ENCODE measurements at regions not wholly inside any gene's neighbourhood (a gene's known extent, or its start where the extent isn't known, plus 50 kb on each side); places are given as distances from the start of the nearest gene placed in this dataset.
"Not testable (repeated sequence)": the region's sequence is repeated elsewhere in the genome, so short reads cannot be mapped to it uniquely, and the experiment has no call there.

DNA sequence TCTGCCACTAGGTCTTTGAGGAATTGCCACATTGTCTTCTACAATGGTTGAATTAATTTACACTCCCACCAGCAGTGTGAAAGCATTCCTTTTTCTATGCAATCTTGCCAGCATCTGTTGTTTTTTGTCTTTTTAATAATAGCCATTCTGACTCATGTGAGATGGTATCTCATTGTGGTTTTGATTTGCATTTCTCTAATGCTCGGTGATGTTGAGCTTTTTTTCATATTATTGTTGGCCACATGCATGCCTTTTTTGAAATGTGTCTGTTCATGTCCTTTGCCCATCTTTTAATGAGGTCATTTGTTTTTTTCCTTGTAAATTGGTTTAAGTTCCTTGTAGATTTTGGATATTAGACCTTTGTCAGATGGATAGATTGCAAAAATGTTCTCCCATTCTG is 661.8 kb downstream of the GLUD2 start:
- DNase-seq = not testable (repeated sequence)

DNA sequence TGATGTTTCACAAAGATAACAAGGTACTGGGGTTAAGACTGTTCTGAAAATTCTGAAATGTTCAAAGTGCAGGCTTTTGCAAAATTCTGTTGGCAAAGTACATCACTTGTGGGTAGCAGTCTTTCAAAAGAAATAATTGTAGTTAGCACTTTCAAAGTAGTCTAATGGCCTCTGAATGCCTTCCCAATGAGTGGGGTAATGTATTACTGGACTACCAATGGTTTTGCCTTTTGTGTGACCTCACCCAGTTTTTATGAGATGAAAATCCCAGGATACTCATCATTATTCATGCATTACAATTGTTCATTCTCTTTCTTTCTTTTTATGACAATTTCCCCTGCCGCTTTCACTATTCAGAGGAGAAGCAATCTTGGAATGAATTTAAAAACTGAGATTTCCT is 686.1 kb downstream of the GLUD2 start:
- DNase-seq = no peak

DNA sequence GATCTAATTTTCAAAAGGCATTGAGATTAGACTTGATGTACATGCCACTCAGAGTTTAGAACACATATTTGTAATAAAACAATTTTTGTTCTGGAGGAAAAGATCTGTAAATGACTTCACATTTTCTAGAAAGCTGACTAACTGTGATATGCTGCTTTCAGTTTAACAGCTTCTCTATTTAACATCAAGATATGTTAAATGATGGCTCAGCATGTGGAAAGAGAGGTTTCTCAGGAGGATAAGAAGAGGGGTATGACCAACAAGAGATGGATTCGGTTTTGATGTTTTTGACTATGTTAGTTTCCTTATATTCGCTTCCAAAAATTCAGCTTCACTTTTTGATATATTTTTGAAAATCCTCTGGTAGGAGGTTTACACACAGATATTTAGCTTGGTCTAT is 698.7 kb downstream of the GLUD2 start:
- DNase-seq = no peak

DNA sequence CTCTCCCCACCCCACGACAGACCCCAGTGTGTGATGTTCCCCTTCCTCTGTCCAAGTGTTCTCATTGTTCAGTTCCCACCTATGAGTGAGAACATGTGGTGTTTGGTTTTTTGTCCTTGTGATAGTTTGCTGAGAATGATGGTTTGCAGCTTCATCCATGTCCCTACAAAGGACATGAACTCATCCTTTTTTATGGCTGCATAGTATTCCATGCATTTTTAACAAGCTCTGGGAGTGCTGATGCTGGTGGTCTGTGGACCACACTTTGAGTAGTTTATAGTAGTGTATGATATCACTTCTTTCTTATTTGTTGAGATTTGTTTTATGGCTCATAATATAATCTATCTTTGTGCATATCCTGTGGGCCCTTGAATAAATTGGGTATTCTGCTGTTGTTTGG is 706.2 kb downstream of the GLUD2 start:
- not testable (repeated sequence) for DNase-seq

DNA sequence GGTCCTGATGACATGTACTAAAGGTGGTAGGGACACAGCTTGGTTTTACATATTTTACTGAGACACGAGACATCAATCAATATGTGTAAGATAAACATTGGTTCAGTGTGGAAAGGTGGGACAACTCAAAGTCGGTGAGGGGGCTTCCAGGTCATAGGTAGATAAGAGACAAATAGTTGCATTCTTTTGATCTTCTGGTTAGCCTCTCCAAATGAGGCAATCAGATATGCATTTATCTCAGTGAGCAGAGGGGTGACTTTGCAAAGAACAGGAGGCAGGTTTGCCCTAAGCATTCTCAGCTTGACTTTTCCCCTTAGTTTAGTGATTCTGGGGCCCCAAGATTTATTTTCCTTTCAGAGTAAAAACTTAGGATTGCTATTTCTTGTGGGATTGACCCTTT is 706.9 kb downstream of the GLUD2 start:
- DNase-seq = no peak

DNA sequence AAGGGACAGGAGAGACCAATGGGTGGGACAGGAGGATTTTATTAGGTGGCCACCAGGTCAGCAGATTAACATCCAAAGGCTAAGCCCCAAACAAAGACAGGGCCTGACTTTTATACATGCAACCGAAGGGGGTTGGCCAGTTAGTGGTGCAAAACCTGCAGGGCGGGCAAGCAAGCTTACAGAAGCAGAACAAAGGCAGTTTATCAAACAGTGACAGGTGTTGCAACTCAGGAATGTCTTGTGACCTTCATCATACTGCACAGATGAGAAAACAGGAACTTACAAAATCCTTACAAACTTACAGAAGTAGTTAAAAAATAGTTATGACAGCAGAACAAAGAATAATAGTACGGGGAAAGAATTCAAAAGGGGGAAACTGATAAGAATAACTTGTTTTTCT is 708.1 kb downstream of the GLUD2 start:
- DNase-seq = no peak

DNA sequence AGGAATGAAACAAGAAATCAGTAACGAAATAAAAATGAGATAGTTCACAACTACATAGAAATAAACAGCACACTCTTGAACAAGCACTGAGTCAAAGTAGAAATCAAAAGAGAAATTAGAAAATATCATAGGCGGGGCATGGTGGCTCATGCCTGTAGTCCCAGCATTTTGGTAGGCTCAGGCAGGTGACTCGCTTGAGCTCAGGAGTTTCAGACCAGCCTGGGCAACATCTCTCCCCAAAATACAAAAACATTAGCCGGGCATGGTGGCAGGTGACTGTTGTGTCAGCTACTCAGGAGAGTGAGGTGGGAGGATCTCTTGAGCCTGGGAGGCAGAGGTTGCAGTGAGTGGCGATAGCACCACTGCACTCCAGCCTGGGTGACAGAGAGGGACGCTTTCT is 714.4 kb downstream of the GLUD2 start:
- no peak for DNase-seq

DNA sequence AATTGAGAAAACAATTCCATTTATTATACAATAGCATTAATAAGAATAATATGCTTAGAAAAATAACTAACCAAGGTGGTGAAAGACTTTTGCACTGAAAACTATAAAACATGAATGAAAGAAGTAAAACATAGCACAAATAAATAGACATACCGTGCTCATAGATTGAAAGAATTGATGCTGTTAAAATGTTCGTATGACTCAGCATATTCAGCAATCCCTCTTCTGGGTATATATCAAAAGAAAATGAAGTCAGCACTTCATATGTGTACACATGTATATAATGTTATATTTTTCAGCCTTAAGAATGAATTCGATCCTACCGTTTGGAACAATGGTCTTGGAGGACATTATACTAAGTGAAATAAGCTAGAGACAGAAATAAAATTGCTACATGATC is 716.3 kb downstream of the GLUD2 start:
- no peak for DNase-seq

DNA sequence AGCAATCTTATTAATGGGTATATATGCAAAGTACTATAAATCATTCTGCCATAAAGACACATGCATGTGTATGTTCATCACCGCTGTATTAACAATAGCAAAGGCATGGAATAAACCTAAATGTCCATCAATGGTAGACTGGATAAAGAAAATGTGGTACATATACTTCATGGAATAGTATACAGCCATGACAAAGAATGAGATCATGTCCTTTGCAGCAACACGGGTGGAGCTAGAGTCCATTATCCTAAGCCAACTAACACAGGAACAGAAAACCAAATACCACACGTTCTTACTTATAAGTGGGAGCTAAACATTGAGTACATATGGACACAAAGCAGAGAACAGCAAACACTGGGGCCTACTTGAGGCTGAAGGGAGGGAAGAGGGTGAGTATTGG is 720.8 kb downstream of the GLUD2 start:
- not testable (repeated sequence) for DNase-seq

DNA sequence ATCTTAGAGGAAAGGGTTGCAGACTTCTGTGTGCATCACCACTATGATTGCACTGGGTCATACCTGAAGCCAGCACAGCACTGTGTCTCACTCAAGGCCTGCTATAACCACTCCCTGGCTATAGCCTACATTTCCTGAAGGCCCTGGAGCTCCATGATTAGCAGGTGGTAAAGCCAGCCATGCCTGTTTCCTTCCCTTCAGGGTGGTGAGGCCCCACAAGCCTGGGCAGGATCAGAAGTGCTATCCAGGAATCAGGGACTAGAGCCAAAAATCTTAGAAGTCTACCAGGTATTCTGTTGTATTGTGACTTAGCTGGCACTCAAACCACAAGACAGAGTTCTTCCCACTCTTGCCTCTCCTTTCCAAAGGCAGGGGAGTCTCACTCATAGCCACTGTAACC is 734.6 kb downstream of the GLUD2 start:
- no peak for DNase-seq

DNA sequence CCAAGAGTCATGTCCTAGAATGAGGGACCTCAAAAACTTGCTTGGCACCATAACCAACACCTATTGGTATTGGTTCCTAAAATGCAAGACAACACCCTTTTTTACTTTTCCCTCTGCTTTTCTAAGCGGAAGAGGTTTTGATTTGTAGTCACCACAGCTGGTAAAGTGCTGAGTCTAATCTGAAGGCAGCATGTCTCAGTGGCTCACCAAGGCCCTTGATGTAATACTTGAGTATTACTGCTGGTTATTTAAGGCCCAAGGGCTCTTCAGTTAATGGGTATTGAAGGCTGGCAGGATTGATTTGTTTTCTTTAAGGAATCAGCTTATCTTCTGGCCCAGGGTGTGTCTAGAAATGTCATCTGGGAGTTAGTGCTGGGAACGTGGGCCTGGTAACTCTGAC is 735.1 kb downstream of the GLUD2 start:
- no peak for DNase-seq

DNA sequence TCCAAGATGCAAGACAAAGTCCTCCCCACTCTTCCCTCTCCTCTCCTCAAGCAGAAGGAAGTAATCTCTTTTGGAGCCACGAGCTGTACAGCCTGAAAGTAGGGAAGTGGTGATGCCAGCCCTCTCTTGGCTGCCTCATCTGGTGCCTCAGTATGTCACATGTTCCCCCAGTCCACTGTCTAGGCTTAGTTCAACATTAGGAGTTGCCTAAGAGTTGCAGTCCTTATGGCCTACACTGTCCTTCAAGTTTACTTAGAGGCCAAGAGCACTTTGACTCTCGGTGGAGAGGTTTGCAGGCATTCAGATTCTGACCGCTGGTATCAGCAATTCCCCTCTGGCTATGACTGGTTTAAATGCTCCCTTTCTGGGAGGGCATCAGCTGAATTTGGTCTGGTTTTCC is 735.6 kb downstream of the GLUD2 start:
- DNase-seq = peak; percentile 66

DNA sequence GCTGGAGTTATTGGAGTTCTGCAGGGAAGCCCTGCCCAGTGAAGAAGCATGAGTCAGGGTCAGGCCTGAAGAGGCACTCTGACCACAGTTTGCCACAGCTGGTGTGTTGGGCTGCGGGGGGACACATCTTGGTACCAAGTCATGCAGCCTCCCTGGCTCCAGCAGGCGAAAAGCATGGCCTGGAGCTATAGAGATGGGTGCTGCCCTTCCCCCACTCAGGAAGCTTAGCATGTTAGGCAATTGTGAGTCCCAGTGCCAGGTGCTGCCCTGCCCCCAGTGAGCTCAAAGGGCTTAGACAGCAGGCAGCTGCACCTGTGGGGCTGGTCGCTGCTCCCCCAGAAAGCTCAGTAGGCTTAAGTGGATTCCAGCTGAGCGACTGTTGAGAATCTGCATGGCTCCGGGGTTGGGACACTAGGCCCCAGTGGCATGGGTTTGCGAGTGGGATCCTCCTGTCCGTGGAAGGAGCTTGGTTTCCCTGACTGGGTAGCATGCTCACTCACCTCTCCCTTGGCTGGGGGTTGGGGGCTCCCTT is 755.5 kb downstream of the GLUD2 start:
- no peak for DNase-seq

DNA sequence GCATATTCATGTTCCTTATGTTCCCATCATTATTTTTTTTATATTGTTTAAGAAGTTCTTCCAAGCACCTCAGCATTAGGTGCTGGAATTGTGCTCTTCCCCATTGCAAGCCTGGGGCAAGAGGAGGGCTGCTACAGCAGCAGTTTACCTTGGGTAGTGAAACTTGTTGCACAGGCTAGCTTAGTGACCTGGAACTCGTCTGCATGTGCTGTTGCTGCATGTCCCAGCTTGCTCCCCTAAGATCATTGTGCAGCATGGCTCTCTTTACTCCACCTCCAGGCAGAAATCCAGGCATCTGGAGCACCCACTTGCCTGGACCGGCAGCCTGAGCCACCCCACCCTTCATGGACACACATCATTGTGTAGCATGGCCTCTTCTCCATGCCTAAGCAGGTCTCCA is 776.0 kb downstream of the GLUD2 start:
- DNase-seq = peak; percentile 46

DNA sequence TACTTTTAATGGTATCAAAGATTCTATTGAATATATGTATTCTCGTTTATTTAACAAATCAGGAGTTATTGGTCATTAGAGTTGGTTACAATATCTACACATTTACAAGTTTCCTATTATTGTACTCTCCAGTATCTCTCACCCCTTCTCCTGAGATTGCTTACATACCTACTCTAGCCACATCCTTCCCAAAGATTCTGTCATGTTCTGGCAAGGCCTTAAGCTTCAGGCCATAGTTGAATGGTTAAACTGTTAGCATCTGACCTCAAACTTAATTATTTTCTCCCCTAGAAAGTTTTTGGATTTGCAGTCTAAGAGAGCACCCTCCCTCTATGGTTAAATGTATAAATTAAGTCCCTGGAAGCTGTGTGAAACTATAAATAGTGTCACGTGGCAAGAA is 784.2 kb downstream of the GLUD2 start:
- DNase-seq = no peak

DNA sequence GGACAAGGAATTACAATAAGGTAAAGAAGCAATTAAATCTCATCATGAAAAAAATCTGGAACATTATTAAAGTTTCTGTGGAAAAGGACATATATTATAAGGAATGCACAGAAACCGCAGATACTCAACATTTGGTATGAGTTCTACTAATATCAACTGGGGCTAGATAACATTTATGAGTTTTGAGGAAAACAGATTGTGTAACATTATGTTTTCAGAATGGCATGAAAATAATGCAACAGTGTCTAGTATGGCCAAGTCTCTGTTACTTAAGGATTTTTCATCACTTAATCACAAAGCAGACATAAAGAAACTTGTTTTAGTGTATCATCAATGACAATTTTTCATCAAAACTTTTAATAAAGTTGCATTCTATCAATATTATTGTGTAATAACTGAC is 785.0 kb downstream of the GLUD2 start:
- DNase-seq = no peak

DNA sequence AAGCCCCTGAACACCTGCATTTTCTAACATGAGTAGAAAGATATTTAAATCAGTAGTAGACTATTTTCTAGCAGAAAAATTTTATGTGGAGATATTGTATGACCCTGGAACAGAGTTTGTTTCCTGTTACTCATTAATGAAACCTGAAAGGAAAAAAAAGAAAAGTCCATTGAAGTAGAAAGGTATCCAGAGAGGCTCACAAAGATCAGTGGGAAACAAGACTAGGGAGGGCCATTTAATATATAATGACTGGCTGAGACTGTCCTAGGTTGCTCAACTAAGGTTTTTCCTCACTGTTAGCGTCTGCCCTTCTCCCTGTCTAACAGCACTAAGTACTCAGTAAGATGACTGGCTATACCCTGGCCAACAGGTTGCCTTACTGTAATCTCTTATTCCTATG is 788.6 kb downstream of the GLUD2 start:
- DNase-seq = no peak

DNA sequence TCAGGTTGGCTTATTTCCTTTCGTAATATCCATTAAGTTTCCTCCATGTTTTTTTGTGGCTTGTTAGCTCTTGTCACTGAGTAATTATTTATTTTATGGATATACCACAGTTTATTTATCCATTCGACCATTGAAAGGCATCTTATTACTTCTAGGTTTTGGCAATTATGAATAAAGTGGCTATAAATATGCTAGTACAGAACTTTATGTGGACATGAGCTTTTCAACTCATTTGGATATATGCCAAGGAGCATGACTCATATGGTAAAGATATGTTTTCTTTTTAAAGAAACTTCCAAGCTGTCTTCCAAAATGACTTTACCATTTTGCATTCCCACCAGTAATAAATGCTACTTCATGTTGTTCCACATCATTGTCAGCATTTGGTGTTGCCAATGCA is 803.6 kb downstream of the GLUD2 start:
- DNase-seq = no peak

DNA sequence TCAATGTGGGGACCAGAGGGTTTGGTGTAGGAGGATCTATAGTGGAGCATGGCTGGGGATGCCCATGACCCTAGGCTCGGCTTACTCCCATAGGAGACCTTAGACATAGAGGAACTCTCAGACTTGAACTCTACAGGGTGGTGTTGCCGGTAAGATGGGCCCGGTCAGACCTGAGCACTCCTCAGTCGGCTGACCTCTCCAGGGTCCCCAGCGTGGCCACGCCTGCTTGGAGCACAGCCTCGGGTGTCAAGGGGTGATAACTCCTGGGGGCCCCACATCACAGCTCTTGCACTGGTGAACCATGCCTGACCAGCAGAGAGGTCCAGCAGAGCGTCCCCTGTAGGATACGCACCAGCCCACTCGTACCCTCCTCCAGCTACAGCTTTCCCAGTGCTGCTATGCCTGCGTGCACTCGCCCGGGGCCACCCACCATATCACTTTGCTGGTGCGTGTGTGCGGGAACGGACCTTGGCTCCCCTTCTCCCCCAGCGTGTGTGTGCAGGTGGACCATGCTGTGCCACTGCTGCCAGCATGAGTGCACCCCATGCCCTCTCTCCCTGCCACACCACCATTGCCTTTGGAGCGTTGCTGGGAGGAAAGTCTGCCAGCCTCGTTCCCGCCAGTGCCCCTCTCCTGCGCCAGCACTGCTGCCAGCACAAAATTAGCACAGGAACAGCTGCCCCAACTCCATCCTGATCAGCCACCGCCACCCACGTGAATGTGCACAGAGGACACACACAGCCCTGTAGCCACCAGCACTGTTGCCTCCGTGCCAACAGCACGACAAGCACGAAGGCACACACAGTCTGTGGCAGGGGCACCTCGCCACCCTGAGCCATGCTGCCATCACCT is 806.6 kb downstream of the GLUD2 start:
- no peak for DNase-seq

DNA sequence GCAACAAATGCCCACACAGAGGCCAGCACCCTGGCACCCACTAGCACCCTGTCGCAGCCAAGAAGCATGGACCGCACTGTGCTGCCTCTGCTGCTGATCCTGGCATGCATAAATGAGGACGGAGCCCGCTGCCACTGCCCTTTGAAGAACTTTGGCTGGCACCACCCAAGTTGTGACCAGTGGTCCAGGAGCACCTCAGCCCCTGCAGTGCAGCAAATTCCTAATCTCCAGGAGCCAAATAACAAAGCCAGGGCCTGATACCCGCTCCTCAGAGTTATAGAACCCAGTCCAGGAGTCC is 807.2 kb downstream of the GLUD2 start:
- DNase-seq = peak; percentile 45

DNA sequence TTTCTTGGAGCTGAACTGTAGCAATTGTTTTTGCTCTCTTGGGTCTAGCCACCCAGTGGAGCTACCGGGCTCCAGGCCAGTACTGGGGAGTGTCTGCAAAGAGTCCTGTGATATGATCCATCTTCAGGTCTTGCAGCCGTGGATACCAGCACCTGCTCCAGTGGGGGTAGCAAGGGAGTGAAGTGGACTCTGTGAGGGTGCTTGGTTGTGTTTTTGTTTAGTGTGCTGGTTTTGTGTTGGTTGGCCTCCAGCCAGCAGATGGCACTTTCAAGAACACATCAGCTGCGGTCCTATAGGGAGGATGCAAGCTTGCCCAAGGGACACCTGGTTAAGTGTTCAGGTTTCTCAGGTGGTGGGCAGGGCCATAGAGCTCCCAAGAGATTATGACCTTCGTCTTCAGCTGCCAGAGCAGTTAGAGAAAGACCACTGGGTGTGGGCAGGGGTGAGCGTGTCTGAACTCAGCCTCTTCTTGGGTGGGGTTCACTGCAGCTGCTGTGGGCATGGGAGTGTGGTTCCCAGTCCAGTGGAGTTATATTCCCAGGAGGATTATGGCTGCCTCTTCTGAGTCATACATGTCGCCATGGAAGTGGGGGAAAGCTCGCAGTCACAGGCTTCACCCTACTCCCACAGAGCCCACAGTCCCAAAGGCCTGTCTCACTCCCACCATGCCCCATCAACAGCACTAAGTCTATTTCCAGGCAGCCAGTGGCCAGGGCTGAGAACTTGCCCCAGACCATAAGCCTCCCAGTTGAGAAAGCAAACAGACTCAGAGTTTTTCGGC is 811.6 kb downstream of the GLUD2 start:
- no peak for DNase-seq

DNA sequence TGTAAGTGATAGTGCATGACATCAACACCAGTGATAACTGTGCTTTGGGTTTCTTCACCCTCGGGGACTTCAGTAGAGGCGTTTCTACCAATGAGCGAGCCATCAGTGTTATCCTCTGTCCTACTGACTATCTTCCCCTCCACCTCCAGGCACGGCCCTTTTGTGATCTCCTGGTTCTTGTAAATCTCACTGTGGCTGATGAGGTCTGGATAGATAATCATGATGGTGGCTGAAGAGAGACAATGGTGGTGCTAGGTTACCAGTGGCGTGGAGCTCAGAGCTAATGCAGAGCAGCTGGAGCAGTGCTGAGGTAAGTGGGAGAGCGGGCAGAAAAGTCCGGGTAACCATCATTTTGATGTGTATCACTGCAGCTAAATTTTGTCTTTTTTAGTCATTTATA is 816.6 kb downstream of the GLUD2 start:
- DNase-seq = no peak

DNA sequence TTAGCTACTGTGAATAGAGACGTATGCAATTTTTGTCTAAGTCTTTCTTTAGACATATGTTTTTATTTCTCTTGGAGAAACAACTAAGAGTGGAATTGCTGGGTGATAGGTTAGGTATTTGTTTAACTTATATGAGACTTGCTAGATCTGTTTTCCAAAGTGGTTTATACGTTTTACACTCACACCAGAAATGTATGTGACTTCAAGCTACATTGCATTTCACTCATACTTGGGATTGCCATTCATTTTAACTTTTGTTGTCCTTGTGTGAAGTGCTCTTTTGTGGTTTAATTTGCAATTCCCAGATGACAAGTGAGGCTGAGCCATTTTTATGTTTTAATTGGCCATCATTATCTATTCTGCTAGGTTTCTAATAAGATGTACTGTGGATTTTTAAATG is 817.2 kb downstream of the GLUD2 start:
- no peak for DNase-seq

DNA sequence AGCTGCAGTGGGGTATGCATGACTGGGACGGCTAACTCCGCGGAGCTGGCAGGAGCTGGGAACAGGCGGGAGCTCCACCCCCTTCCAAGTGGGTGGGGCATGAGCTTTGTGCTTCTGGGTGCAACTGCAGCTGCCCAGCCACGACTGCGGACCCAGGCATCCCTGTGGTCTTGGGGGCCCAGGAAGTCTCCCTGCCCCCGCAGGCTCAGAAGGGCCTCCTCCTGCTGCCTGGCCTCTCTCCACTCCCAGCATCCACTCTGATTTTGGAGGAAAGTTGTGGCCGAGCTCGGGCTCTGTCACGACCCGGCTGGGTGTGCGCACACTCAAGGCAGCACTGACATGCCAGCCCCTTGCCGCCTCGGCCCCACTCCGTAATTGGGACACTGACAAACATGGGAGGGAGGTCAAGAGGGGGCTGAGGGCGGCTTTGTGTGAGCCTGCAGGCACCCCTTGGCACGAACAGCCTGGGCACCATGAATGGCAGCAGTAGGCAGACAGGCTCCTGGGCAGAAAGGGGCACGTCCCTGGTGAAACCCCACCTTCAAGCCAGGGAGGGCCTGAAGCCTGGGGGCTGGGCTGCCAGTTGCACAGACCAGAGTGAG is 822.6 kb downstream of the GLUD2 start:
- DNase-seq = no peak

Measured in islet precursor cell (in vitro differentiated cells).